ENCODE measurements at regions not wholly inside any gene's neighbourhood (a gene's known extent, or its start where the extent isn't known, plus 50 kb on each side); places are given as distances from the start of the nearest gene placed in this dataset.

- WGBS, 2 experiments (ENCODE audit: insufficient coverage in 2 of 2) = 75% methylated on average over 1 of the region's 5 CpGs; no CpG with 5 or more reads in 1 of the 2 experiments
Observed at GRCh38 chr18:45527891-45528290, 87.4 kb upstream of the SLC14A2 start.

DNA sequence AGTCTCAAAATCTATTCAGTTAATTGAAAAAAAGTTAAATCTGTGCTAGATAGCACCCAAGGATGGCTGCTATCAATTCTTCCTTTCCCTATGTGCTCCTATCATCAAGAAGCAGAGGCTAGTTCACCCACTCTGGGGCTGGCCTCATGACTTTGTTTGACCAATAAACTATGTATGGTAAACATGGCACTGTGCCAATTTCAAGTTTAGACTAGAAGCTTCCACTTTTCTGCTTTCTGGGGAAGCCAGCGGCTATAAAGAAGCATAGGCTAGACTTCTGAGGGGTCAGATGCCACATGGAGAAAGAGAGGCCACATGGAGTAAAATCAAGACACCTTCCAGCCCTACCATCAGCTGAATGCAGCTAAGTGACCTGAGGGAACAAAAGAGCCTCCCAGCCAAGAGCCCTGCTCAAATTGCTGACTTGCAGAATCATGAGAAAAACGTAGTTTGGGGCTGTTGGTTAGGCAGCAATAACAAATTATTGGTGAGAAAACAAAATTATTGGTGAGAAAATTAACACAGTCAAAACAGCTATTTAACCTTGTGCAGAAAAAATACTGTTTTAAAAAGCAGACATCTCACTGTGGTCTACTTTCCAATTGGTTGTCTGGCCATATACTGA, 86.5 kb upstream of the SLC14A2 start:
- Histone ChIP-seq H3K27ac (ENCODE audit: low read depth, low read length, severe bottlenecking) (no peak overlapping the region), H3K36me3 (ENCODE audit: control insufficient read depth, insufficient read depth, low read length) (no peaks in the 10 kb centered on the region), H3K4me1 (ENCODE audit: control insufficient read depth, insufficient read depth, low read length, poor library complexity, severe bottlenecking) (no peaks in the 10 kb centered on the region), H3K4me3 (ENCODE audit: extremely low read depth, insufficient read depth, low read length, poor library complexity, severe bottlenecking) (no peak overlapping the region), H3K9me3 (ENCODE audit: control insufficient read depth, low read length) (no peaks in the 10 kb centered on the region)
- WGBS, 2 experiments (ENCODE audit: insufficient coverage in 2 of 2) = 100% methylated on average over 1 of the region's 2 CpGs; no CpG with 5 or more reads in 1 of the 2 experiments

More at GRCh38 chr18:45527891-45528290, 87.4 kb upstream of the SLC14A2 start:
- Histone ChIP-seq H3K4me3 (ENCODE audit: extremely low read depth, insufficient read depth, low read length, poor library complexity, severe bottlenecking) (no peak overlapping the region), H3K27ac (ENCODE audit: low read depth, low read length, severe bottlenecking) (no peak overlapping the region), H3K36me3 (ENCODE audit: control insufficient read depth, insufficient read depth, low read length) (no peaks in the 10 kb centered on the region), H3K4me1 (ENCODE audit: control insufficient read depth, insufficient read depth, low read length, poor library complexity, severe bottlenecking) (peaks cover 2% of the 10 kb centered on the region), H3K9me3 (ENCODE audit: control insufficient read depth, low read length) (no peaks in the 10 kb centered on the region)

- no peak overlapping the region for H3K27ac ChIP-seq (ENCODE audit: low read depth, low read length, severe bottlenecking)
- WGBS, 2 experiments (ENCODE audit: insufficient coverage in 2 of 2) = 78 to 100% methylated on average over 1 to 2 of the region's 2 CpGs
- H3K4me1 ChIP-seq (ENCODE audit: control insufficient read depth, insufficient read depth, low read length, poor library complexity, severe bottlenecking) = no peaks in the 10 kb centered on the region
Observed at GRCh38 chr18:45538444-45538843, 76.8 kb upstream of the SLC14A2 start.

GRCh38 chr18:45539491-45539891, 75.8 kb upstream of the SLC14A2 start:
- H3K36me3 ChIP-seq (ENCODE audit: control insufficient read depth, insufficient read depth, low read length) = no peaks in the 10 kb centered on the region
- no peaks in the 10 kb centered on the region for H3K4me1 ChIP-seq (ENCODE audit: control insufficient read depth, insufficient read depth, low read length, poor library complexity, severe bottlenecking)
- peaks cover 4% of the 10 kb centered on the region for H3K9me3 ChIP-seq (ENCODE audit: control insufficient read depth, low read length)
- no peak overlapping the region for H3K27ac ChIP-seq (ENCODE audit: low read depth, low read length, severe bottlenecking)
- H3K4me3 ChIP-seq (ENCODE audit: extremely low read depth, insufficient read depth, low read length, poor library complexity, severe bottlenecking) = no peak overlapping the region
- 67% methylated on average over 2 to 4 of the region's 5 CpGs for WGBS, 2 experiments (ENCODE audit: insufficient coverage in 2 of 2)

More at GRCh38 chr18:45538444-45538843, 76.8 kb upstream of the SLC14A2 start:
- H3K4me3 ChIP-seq (ENCODE audit: extremely low read depth, insufficient read depth, low read length, poor library complexity, severe bottlenecking) = no peak overlapping the region
- H3K9me3 ChIP-seq (ENCODE audit: control insufficient read depth, low read length) = peaks cover 4% of the 10 kb centered on the region
- H3K36me3 ChIP-seq (ENCODE audit: control insufficient read depth, insufficient read depth, low read length) = no peaks in the 10 kb centered on the region

GRCh38 chr18:45540125-45540524, 75.2 kb upstream of the SLC14A2 start:
- Histone ChIP-seq H3K4me3 (ENCODE audit: extremely low read depth, insufficient read depth, low read length, poor library complexity, severe bottlenecking) (no peak overlapping the region), H3K9me3 (ENCODE audit: control insufficient read depth, low read length) (peaks cover 4% of the 10 kb centered on the region), H3K27ac (ENCODE audit: low read depth, low read length, severe bottlenecking) (peak overlapping the region; percentile 37), H3K36me3 (ENCODE audit: control insufficient read depth, insufficient read depth, low read length) (no peaks in the 10 kb centered on the region), H3K4me1 (ENCODE audit: control insufficient read depth, insufficient read depth, low read length, poor library complexity, severe bottlenecking) (no peaks in the 10 kb centered on the region)
- WGBS, 2 experiments (ENCODE audit: insufficient coverage in 2 of 2) = 66 to 84% methylated on average over 3 to 7 of the region's 7 CpGs

- no peak overlapping the region for H3K27ac ChIP-seq (ENCODE audit: low read depth, low read length, severe bottlenecking)
- 93% methylated on average over 2 of the region's 2 CpGs; no CpG with 5 or more reads in 1 of the 2 experiments for WGBS, 2 experiments (ENCODE audit: insufficient coverage in 2 of 2)
Observed at GRCh38 chr18:45541421-45541820, 73.9 kb upstream of the SLC14A2 start.

DNA sequence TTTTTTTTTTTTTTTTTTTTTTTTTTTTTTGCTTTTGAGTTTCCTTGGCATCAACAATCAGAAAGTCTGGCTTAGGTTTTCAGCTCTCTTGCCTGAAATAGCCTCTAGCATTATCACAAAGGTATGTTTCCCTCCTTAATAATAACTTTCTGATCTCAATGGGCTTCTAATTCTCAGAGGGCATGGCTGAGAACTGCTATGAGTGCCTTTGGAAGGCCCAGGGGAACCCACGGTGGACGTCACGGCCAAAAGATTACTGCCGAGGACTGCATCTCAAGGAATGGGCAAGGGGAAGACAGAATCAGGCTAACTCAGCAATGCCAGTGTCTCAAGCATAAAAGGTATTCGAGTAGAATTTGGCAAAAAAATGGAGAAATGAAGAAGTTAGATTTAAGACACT, 73.2 kb upstream of the SLC14A2 start:
- 91% methylated on average over 5 of the region's 5 CpGs for WGBS, 2 experiments (ENCODE audit: insufficient coverage in 2 of 2)
- Histone ChIP-seq H3K4me3 (ENCODE audit: extremely low read depth, insufficient read depth, low read length, poor library complexity, severe bottlenecking) (no peak overlapping the region), H3K27ac (ENCODE audit: low read depth, low read length, severe bottlenecking) (no peak overlapping the region), H3K9me3 (ENCODE audit: control insufficient read depth, low read length) (peaks cover 4% of the 10 kb centered on the region), H3K36me3 (ENCODE audit: control insufficient read depth, insufficient read depth, low read length) (no peaks in the 10 kb centered on the region), H3K4me1 (ENCODE audit: control insufficient read depth, insufficient read depth, low read length, poor library complexity, severe bottlenecking) (no peaks in the 10 kb centered on the region)

More at GRCh38 chr18:45541421-45541820, 73.9 kb upstream of the SLC14A2 start:
- Histone ChIP-seq H3K4me3 (ENCODE audit: extremely low read depth, insufficient read depth, low read length, poor library complexity, severe bottlenecking) (no peak overlapping the region), H3K36me3 (ENCODE audit: control insufficient read depth, insufficient read depth, low read length) (no peaks in the 10 kb centered on the region), H3K9me3 (ENCODE audit: control insufficient read depth, low read length) (peaks cover 4% of the 10 kb centered on the region), H3K4me1 (ENCODE audit: control insufficient read depth, insufficient read depth, low read length, poor library complexity, severe bottlenecking) (no peaks in the 10 kb centered on the region)

DNA sequence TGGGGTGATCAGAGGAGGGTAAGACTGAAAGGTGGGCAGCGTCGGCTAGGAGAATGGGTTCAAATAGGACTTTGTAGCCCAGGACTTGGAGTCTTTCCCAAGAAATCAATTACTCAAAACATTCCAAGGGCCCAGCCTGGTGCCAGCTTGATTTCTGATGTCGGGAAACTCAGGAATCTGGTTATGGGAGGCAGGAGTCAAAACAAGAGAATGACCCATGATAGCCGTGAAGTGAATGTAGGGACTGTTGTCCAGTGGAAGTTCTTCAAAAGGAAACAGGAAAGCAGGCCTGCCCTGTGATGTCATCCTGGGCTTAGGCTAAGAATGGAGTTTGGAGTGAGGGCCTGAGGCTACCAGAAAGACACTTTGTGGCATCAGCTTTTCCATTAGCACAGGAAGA, 67.4 kb upstream of the SLC14A2 start:
- H3K4me1 ChIP-seq (ENCODE audit: control insufficient read depth, insufficient read depth, low read length, poor library complexity, severe bottlenecking) = no peaks in the 10 kb centered on the region
- WGBS, 2 experiments (ENCODE audit: insufficient coverage in 2 of 2) = 64 to 83% methylated on average over 2 to 4 of the region's 4 CpGs
- H3K27ac ChIP-seq (ENCODE audit: low read depth, low read length, severe bottlenecking) = no peak overlapping the region
- H3K9me3 ChIP-seq (ENCODE audit: control insufficient read depth, low read length) = no peaks in the 10 kb centered on the region
- no peaks in the 10 kb centered on the region for H3K36me3 ChIP-seq (ENCODE audit: control insufficient read depth, insufficient read depth, low read length)
- H3K4me3 ChIP-seq (ENCODE audit: extremely low read depth, insufficient read depth, low read length, poor library complexity, severe bottlenecking) = no peak overlapping the region

- no peak overlapping the region for H3K4me3 ChIP-seq (ENCODE audit: extremely low read depth, insufficient read depth, low read length, poor library complexity, severe bottlenecking)
- no peaks in the 10 kb centered on the region for H3K36me3 ChIP-seq (ENCODE audit: control insufficient read depth, insufficient read depth, low read length)
- no peaks in the 10 kb centered on the region for H3K9me3 ChIP-seq (ENCODE audit: control insufficient read depth, low read length)
- H3K4me1 ChIP-seq (ENCODE audit: control insufficient read depth, insufficient read depth, low read length, poor library complexity, severe bottlenecking) = no peaks in the 10 kb centered on the region
- WGBS, 2 experiments (ENCODE audit: insufficient coverage in 2 of 2) = 83 to 100% methylated on average over 1 of the region's 1 CpG
- H3K27ac ChIP-seq (ENCODE audit: low read depth, low read length, severe bottlenecking) = no peak overlapping the region
Observed at GRCh38 chr18:45548614-45549013, 66.7 kb upstream of the SLC14A2 start.

DNA sequence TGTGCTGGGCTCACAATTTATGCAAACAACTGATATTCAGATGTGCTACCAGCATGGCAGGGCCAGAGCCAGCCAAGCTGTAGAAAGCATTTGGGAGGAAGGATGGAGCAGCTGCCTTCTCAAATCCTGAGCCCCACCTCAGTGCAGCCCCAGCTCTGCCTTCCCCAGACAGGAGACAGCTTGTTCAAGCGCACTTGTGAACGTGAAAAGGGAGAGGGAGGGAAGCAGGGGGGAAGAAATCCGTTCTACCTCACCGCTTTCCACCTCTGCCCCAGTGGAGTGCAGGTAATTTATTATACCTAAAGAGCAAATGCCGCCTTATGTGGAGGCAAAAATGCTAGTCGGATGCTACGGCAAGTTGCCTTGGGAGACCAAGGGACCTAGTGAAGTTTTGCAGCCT, 66.0 kb upstream of the SLC14A2 start:
- Histone ChIP-seq H3K36me3 (ENCODE audit: control insufficient read depth, insufficient read depth, low read length) (no peaks in the 10 kb centered on the region), H3K9me3 (ENCODE audit: control insufficient read depth, low read length) (no peaks in the 10 kb centered on the region), H3K4me3 (ENCODE audit: extremely low read depth, insufficient read depth, low read length, poor library complexity, severe bottlenecking) (no peak overlapping the region), H3K27ac (ENCODE audit: low read depth, low read length, severe bottlenecking) (no peak overlapping the region), H3K4me1 (ENCODE audit: control insufficient read depth, insufficient read depth, low read length, poor library complexity, severe bottlenecking) (no peaks in the 10 kb centered on the region)
- WGBS, 2 experiments (ENCODE audit: insufficient coverage in 2 of 2) = 65 to 82% methylated on average over 5 to 6 of the region's 7 CpGs

GRCh38 chr18:45551142-45551815, 64.0 kb upstream of the SLC14A2 start:
- H3K27ac ChIP-seq (ENCODE audit: low read depth, low read length, severe bottlenecking) = no peak overlapping the region
- 81 to 88% methylated on average over 4 to 5 of the region's 6 CpGs for WGBS, 2 experiments (ENCODE audit: insufficient coverage in 2 of 2)
- H3K36me3 ChIP-seq (ENCODE audit: control insufficient read depth, insufficient read depth, low read length) = no peaks in the 10 kb centered on the region
- H3K4me3 ChIP-seq (ENCODE audit: extremely low read depth, insufficient read depth, low read length, poor library complexity, severe bottlenecking) = no peak overlapping the region
- no peaks in the 10 kb centered on the region for H3K9me3 ChIP-seq (ENCODE audit: control insufficient read depth, low read length)
- H3K4me1 ChIP-seq (ENCODE audit: control insufficient read depth, insufficient read depth, low read length, poor library complexity, severe bottlenecking) = no peaks in the 10 kb centered on the region
